ENCODE measurements at regions not wholly inside any gene's neighbourhood (a gene's known extent, or its start where the extent isn't known, plus 50 kb on each side); places are given as distances from the start of the nearest gene placed in this dataset.

GRCh38 chr4:17238633-17239032 lies 273.3 kb downstream of the QDPR start:
- Histone ChIP-seq H3K4me3 (ENCODE audit: low read length) (no peak overlapping the region), H3K4me2 (ENCODE audit: low read length) (no peak overlapping the region), H3K9me3 (ENCODE audit: control insufficient read depth, insufficient read depth, low read length) (no peaks in the 10 kb centered on the region), H3K27me3 (ENCODE audit: control insufficient read depth, low read length) (no peaks in the 10 kb centered on the region), H3K79me2 (ENCODE audit: control insufficient read depth, low read length) (no peaks in the 10 kb centered on the region), H3K4me1 (ENCODE audit: control insufficient read depth, low read length) (no peaks in the 10 kb centered on the region), H3K27ac (ENCODE audit: low read depth, low read length) (no peak overlapping the region), H3F3A (ENCODE audit: control insufficient read depth, insufficient read depth) (no peaks in the 10 kb centered on the region), H3K36me3 (ENCODE audit: control insufficient read depth, low read length) (no peaks in the 10 kb centered on the region), H3K9me2 (replicated peaks; ENCODE audit: control insufficient read depth, low read length) (no peaks in the 10 kb centered on the region), H4K20me1 (ENCODE audit: control insufficient read depth, insufficient read depth, low read depth, low read length) (no peaks in the 10 kb centered on the region)
- no peak for TF ChIP-seq EZH2phosphoT487 (IDR thresholded peaks at IDR 0.05; ENCODE audit: borderline replicate concordance, low read length)
- TF ChIP-seq, protein P1, sequence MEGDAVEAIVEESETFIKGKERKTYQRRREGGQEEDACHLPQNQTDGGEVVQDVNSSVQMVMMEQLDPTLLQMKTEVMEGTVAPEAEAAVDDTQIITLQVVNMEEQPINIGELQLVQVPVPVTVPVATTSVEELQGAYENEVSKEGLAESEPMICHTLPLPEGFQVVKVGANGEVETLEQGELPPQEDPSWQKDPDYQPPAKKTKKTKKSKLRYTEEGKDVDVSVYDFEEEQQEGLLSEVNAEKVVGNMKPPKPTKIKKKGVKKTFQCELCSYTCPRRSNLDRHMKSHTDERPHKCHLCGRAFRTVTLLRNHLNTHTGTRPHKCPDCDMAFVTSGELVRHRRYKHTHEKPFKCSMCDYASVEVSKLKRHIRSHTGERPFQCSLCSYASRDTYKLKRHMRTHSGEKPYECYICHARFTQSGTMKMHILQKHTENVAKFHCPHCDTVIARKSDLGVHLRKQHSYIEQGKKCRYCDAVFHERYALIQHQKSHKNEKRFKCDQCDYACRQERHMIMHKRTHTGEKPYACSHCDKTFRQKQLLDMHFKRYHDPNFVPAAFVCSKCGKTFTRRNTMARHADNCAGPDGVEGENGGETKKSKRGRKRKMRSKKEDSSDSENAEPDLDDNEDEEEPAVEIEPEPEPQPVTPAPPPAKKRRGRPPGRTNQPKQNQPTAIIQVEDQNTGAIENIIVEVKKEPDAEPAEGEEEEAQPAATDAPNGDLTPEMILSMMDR (IDR thresholded peaks at IDR 0.05; ENCODE audit: low read depth, low read length, poor library complexity, severe bottlenecking), result no peak

GRCh38 chr4:17236686-17237085 lies 275.2 kb downstream of the QDPR start:
- H3K27ac ChIP-seq (ENCODE audit: low read depth, low read length), result no peak overlapping the region
- no peak for TF ChIP-seq EZH2phosphoT487 (IDR thresholded peaks at IDR 0.05; ENCODE audit: borderline replicate concordance, low read length)
- TF ChIP-seq, protein P1 (IDR thresholded peaks at IDR 0.05; ENCODE audit: low read depth, low read length, poor library complexity, severe bottlenecking), result no peak
- H3K9me3 ChIP-seq (ENCODE audit: control insufficient read depth, insufficient read depth, low read length), result no peaks in the 10 kb centered on the region
- H3K9me2 ChIP-seq (replicated peaks; ENCODE audit: control insufficient read depth, low read length), result no peaks in the 10 kb centered on the region
- H3K4me2 ChIP-seq (ENCODE audit: low read length), result no peak overlapping the region
- no peaks in the 10 kb centered on the region for H4K20me1 ChIP-seq (ENCODE audit: control insufficient read depth, insufficient read depth, low read depth, low read length)
- H3K36me3 ChIP-seq (ENCODE audit: control insufficient read depth, low read length), result no peaks in the 10 kb centered on the region
- H3K4me1 ChIP-seq (ENCODE audit: control insufficient read depth, low read length), result no peaks in the 10 kb centered on the region
- no peaks in the 10 kb centered on the region for H3K79me2 ChIP-seq (ENCODE audit: control insufficient read depth, low read length)
- H3K27me3 ChIP-seq (ENCODE audit: control insufficient read depth, low read length), result no peaks in the 10 kb centered on the region
- no peak overlapping the region for H3K4me3 ChIP-seq (ENCODE audit: low read length)
- H3F3A ChIP-seq (ENCODE audit: control insufficient read depth, insufficient read depth), result no peaks in the 10 kb centered on the region

DNA sequence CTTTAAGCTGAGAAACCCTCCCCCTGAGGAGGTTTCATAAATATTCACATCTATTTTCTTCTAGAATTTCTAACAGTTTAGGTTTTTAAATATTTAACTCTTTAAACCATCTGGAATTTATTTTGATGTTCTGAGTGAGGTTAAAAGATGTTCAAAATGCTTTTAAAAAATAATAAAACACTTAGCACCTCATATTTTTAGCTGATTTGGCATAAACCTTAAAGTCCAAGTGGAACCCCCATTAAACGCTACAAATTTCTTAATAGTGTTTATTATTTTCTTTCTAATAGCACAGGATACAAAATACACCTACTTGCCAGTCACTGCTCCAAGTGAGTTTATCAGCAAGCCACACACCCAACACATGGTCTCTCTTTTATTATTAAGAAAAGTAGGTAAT lies 277.2 kb downstream of the QDPR start:
- no peak overlapping the region for H3K4me2 ChIP-seq (ENCODE audit: low read length)
- H3K4me3 ChIP-seq (ENCODE audit: low read length), result no peak overlapping the region
- no peaks in the 10 kb centered on the region for H3K9me3 ChIP-seq (ENCODE audit: control insufficient read depth, insufficient read depth, low read length)
- no peak overlapping the region for H3K27ac ChIP-seq (ENCODE audit: low read depth, low read length)
- H3K36me3 ChIP-seq (ENCODE audit: control insufficient read depth, low read length), result no peaks in the 10 kb centered on the region
- H4K20me1 ChIP-seq (ENCODE audit: control insufficient read depth, insufficient read depth, low read depth, low read length), result no peaks in the 10 kb centered on the region
- no peaks in the 10 kb centered on the region for H3K27me3 ChIP-seq (ENCODE audit: control insufficient read depth, low read length)
- no peaks in the 10 kb centered on the region for H3F3A ChIP-seq (ENCODE audit: control insufficient read depth, insufficient read depth)
- no peaks in the 10 kb centered on the region for H3K9me2 ChIP-seq (replicated peaks; ENCODE audit: control insufficient read depth, low read length)
- TF ChIP-seq, protein P1 (IDR thresholded peaks at IDR 0.05; ENCODE audit: low read depth, low read length, poor library complexity, severe bottlenecking), result no peak
- no peak for TF ChIP-seq EZH2phosphoT487 (IDR thresholded peaks at IDR 0.05; ENCODE audit: borderline replicate concordance, low read length)
- H3K79me2 ChIP-seq (ENCODE audit: control insufficient read depth, low read length), result no peaks in the 10 kb centered on the region
- no peaks in the 10 kb centered on the region for H3K4me1 ChIP-seq (ENCODE audit: control insufficient read depth, low read length)

Data from DOHH2 (cell line).